ENCODE measurements at regions not wholly inside any gene's neighbourhood (a gene's known extent, or its start where the extent isn't known, plus 50 kb on each side); places are given as distances from the start of the nearest gene placed in this dataset.

- intact Hi-C loops (cut with DNase I), result no loop called here
- ATAC-seq (no peak), DNase-seq (no peak), FAIRE-seq (no peak)
- H3K9me3 ChIP-seq, result no peaks in the 10 kb centered on the region
- no peaks in the 10 kb centered on the region for H3K4me1 ChIP-seq
- no peaks in the 10 kb centered on the region for H3K27me3 ChIP-seq
- no peaks in the 10 kb centered on the region for H3K36me3 ChIP-seq
- no peak overlapping the region for H3K27ac ChIP-seq
- no peak overlapping the region for H3K4me3 ChIP-seq
- 72 to 85% methylated on average over 1 of the region's 1 CpG for WGBS, 2 donors
- no peak for TF ChIP-seq CTCF (IDR thresholded peaks at IDR 0.05)
Observed at GRCh38 chr21:14836950-14837349, 227.8 kb downstream of the NRIP1 start.

- WGBS, 2 donors, result 50 to 89% methylated on average over 1 of the region's 1 CpG
- DNase-seq (no peak), ATAC-seq (no peak), FAIRE-seq (no peak)
- intact Hi-C loops (cut with DNase I), result no loop called here
- H3K27me3 ChIP-seq, result no peaks in the 10 kb centered on the region
- no peaks in the 10 kb centered on the region for H3K4me1 ChIP-seq
- H3K9me3 ChIP-seq, result no peaks in the 10 kb centered on the region
- no peak overlapping the region for H3K4me3 ChIP-seq
- H3K36me3 ChIP-seq, result no peaks in the 10 kb centered on the region
- no peak overlapping the region for H3K27ac ChIP-seq
- no peak for TF ChIP-seq CTCF (IDR thresholded peaks at IDR 0.05)
Observed at GRCh38 chr21:14833666-14834351, 231.0 kb downstream of the NRIP1 start.

- intact Hi-C loops (cut with DNase I), result no loop called here
- WGBS, 2 donors, result 90 to 93% methylated on average over 4 of the region's 4 CpGs
- Histone ChIP-seq H3K4me1 (no peaks in the 10 kb centered on the region), H3K27me3 (no peaks in the 10 kb centered on the region), H3K36me3 (no peaks in the 10 kb centered on the region), H3K4me3 (no peak overlapping the region), H3K27ac (no peak overlapping the region), H3K9me3 (no peaks in the 10 kb centered on the region)
- TF ChIP-seq CTCF (IDR thresholded peaks at IDR 0.05), result no peak
- ATAC-seq (no peak), DNase-seq (no peak), FAIRE-seq (no peak)
Observed at GRCh38 chr21:14833241-14833640, 231.6 kb downstream of the NRIP1 start.

- intact Hi-C loops (cut with DNase I), result no loop called here
- H3K4me1 ChIP-seq, result no peaks in the 10 kb centered on the region
- H3K36me3 ChIP-seq, result no peaks in the 10 kb centered on the region
- no peak overlapping the region for H3K27ac ChIP-seq
- 58 to 64% methylated on average over 3 of the region's 3 CpGs for WGBS, 2 donors
- H3K4me3 ChIP-seq, result no peak overlapping the region
- no peaks in the 10 kb centered on the region for H3K27me3 ChIP-seq
- no peak for TF ChIP-seq CTCF (IDR thresholded peaks at IDR 0.05)
- DNase-seq (no peak), FAIRE-seq (no peak), ATAC-seq (no peak)
- no peaks in the 10 kb centered on the region for H3K9me3 ChIP-seq
Observed at GRCh38 chr21:14830307-14830706, 234.5 kb downstream of the NRIP1 start.

- no peaks in the 10 kb centered on the region for H3K9me3 ChIP-seq
- TF ChIP-seq CTCF (IDR thresholded peaks at IDR 0.05), result no peak
- H3K27ac ChIP-seq, result no peak overlapping the region
- no peak for ATAC-seq
- no peaks in the 10 kb centered on the region for H3K36me3 ChIP-seq
- H3K4me1 ChIP-seq, result no peaks in the 10 kb centered on the region
- no peak for FAIRE-seq
- 89 to 91% methylated on average over 3 of the region's 3 CpGs for WGBS, 2 donors
- intact Hi-C loops (cut with DNase I), result no loop called here
- H3K27me3 ChIP-seq, result no peaks in the 10 kb centered on the region
- no peak overlapping the region for H3K4me3 ChIP-seq
- no peak for DNase-seq
Observed at GRCh38 chr21:14829685-14830084, 235.1 kb downstream of the NRIP1 start.

Data from pancreas (tissue), 10 donors.